ENCODE measurements at regions not wholly inside any gene's neighbourhood (a gene's known extent, or its start where the extent isn't known, plus 50 kb on each side); places are given as distances from the start of the nearest gene placed in this dataset.

- DNase-seq, result no peak
- no peak overlapping the region for H3K4me2 ChIP-seq
- H4K20me1 ChIP-seq (ENCODE audit: insufficient read depth), result no peaks in the 10 kb centered on the region
- no peak overlapping the region for H3K9ac ChIP-seq
- ChIA-PET CTCF (no interaction called here), POLR2A (no interaction called here)
- 52% methylated on average over 8 of the region's 8 CpGs for WGBS (ENCODE audit: low lambda C conversion rate)
- H2AFZ ChIP-seq (ENCODE audit: low read depth), result no peak overlapping the region
- no peaks in the 10 kb centered on the region for H3K36me3 ChIP-seq (replicated peaks in 1 of 2; ENCODE audit: control insufficient read depth in 1 of 2, insufficient read depth in 2 of 2, low read length in 1 of 2)
- H3F3A ChIP-seq (replicated peaks; ENCODE audit: insufficient read depth), result no peaks in the 10 kb centered on the region
- H3K9me3 ChIP-seq, result no peaks in the 10 kb centered on the region; the same call in 1 of the 2 replicates
- TF ChIP-seq NRF1 (IDR thresholded peaks at IDR 0.05; ENCODE audit: low read depth, low read length), result no peak
- TF ChIP-seq JUND (IDR thresholded peaks at IDR 0.05), result no peak
- TF ChIP-seq RFX5 (IDR thresholded peaks at IDR 0.05; ENCODE audit: low read length), result no peak
- TF ChIP-seq GATA2 (CRISPR knock-in tag; IDR thresholded peaks at IDR 0.05), result no peak
- TF ChIP-seq, protein P1, sequence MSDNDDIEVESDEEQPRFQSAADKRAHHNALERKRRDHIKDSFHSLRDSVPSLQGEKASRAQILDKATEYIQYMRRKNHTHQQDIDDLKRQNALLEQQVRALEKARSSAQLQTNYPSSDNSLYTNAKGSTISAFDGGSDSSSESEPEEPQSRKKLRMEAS (IDR thresholded peaks at IDR 0.05; ENCODE audit: low read depth), result no peak
- no peak for TF ChIP-seq GABPA (IDR thresholded peaks at IDR 0.05; ENCODE audit: low read depth)
- no peak for TF ChIP-seq EP300 (IDR thresholded peaks at IDR 0.05; ENCODE audit: borderline replicate concordance in 1 of 2, low read depth in 1 of 2, low read length in 1 of 2)
- TF ChIP-seq, protein P2, sequence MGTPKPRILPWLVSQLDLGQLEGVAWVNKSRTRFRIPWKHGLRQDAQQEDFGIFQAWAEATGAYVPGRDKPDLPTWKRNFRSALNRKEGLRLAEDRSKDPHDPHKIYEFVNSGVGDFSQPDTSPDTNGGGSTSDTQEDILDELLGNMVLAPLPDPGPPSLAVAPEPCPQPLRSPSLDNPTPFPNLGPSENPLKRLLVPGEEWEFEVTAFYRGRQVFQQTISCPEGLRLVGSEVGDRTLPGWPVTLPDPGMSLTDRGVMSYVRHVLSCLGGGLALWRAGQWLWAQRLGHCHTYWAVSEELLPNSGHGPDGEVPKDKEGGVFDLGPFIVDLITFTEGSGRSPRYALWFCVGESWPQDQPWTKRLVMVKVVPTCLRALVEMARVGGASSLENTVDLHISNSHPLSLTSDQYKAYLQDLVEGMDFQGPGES (IDR thresholded peaks at IDR 0.05; ENCODE audit: low read depth, low read length), result no peak
- no peak for TF ChIP-seq MEF2A (IDR thresholded peaks at IDR 0.05; ENCODE audit: borderline replicate concordance, low read depth)
- TF ChIP-seq ELF1 (IDR thresholded peaks at IDR 0.05), result no peak
- TF ChIP-seq, protein P3, sequence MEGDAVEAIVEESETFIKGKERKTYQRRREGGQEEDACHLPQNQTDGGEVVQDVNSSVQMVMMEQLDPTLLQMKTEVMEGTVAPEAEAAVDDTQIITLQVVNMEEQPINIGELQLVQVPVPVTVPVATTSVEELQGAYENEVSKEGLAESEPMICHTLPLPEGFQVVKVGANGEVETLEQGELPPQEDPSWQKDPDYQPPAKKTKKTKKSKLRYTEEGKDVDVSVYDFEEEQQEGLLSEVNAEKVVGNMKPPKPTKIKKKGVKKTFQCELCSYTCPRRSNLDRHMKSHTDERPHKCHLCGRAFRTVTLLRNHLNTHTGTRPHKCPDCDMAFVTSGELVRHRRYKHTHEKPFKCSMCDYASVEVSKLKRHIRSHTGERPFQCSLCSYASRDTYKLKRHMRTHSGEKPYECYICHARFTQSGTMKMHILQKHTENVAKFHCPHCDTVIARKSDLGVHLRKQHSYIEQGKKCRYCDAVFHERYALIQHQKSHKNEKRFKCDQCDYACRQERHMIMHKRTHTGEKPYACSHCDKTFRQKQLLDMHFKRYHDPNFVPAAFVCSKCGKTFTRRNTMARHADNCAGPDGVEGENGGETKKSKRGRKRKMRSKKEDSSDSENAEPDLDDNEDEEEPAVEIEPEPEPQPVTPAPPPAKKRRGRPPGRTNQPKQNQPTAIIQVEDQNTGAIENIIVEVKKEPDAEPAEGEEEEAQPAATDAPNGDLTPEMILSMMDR (IDR thresholded peaks at IDR 0.05), result no peak
- no peak for TF ChIP-seq CHD2 (IDR thresholded peaks at IDR 0.05; ENCODE audit: low read length, partially characterized antibody)
- no peak for TF ChIP-seq EZH2phosphoT487 (IDR thresholded peaks at IDR 0.05; ENCODE audit: borderline replicate concordance, low read depth)
- TF ChIP-seq, protein P4, sequence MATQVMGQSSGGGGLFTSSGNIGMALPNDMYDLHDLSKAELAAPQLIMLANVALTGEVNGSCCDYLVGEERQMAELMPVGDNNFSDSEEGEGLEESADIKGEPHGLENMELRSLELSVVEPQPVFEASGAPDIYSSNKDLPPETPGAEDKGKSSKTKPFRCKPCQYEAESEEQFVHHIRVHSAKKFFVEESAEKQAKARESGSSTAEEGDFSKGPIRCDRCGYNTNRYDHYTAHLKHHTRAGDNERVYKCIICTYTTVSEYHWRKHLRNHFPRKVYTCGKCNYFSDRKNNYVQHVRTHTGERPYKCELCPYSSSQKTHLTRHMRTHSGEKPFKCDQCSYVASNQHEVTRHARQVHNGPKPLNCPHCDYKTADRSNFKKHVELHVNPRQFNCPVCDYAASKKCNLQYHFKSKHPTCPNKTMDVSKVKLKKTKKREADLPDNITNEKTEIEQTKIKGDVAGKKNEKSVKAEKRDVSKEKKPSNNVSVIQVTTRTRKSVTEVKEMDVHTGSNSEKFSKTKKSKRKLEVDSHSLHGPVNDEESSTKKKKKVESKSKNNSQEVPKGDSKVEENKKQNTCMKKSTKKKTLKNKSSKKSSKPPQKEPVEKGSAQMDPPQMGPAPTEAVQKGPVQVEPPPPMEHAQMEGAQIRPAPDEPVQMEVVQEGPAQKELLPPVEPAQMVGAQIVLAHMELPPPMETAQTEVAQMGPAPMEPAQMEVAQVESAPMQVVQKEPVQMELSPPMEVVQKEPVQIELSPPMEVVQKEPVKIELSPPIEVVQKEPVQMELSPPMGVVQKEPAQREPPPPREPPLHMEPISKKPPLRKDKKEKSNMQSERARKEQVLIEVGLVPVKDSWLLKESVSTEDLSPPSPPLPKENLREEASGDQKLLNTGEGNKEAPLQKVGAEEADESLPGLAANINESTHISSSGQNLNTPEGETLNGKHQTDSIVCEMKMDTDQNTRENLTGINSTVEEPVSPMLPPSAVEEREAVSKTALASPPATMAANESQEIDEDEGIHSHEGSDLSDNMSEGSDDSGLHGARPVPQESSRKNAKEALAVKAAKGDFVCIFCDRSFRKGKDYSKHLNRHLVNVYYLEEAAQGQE (IDR thresholded peaks at IDR 0.05; ENCODE audit: low read depth, low read length), result no peak
- no peak for TF ChIP-seq FOXJ3 (CRISPR knock-in tag; IDR thresholded peaks at IDR 0.05)
- no peak for TF ChIP-seq SMC3 (IDR thresholded peaks at IDR 0.05; ENCODE audit: low read depth, low read length)
- peak overlapping the region in 1 of 2 experiments; percentile 40; a peak in 1 of 4 replicates for H3K27ac ChIP-seq (ENCODE audit: low read depth in 2 of 2, low read length in 1 of 2)
- peaks cover 0 to 37% of the 10 kb centered on the region in 2 experiments; a peak in 1 of 4 replicates for H3K4me1 ChIP-seq (ENCODE audit: control insufficient read depth in 1 of 2, insufficient read depth in 2 of 2, low read depth in 1 of 2, low read length in 1 of 2)
- no peaks in the 10 kb centered on the region for H3K79me2 ChIP-seq (ENCODE audit: insufficient read depth)
- H3K9me2 ChIP-seq, result no peaks in the 10 kb centered on the region
- H3K27me3 ChIP-seq (ENCODE audit: insufficient read depth), result no peaks in the 10 kb centered on the region
- H3K4me3 ChIP-seq (ENCODE audit: low read depth in 2 of 2, low read length in 1 of 2), result no peak overlapping the region
Observed at GRCh38 chr2:16181741-16182090, 241.4 kb downstream of the MYCN start.
